Testis (tissue), 2 donors: ENCODE measurements at regions not wholly inside any gene's neighbourhood (a gene's known extent, or its start where the extent isn't known, plus 50 kb on each side); places are given as distances from the start of the nearest gene placed in this dataset.

Experiments
- CTCF ChIP-seq, 3 experiments: fragments of 450-650 bp in 2 of 3; fragments of 200-600 bp in 1 of 3; sonication (generic) in 1 of 3; IDR thresholded peaks; one replicate each; pipeline ENCODE4 v1.5.1; 2016 to 2019; ENCODE audit warnings: antibody characterized with exemption in 3 of 3, mild to moderate bottlenecking in 2 of 3, moderate library complexity in 1 of 3
- POLR2A ChIP-seq: fragments of 450-650 bp; IDR thresholded peaks from one replicate; pipeline ENCODE4 v1.6.1; 2017; ENCODE audit warnings: antibody characterized with exemption, mild to moderate bottlenecking, moderate library complexity

GRCh38 chr18:71250191-71250590 lies 961.3 kb downstream of the SOCS6 start:
- TF ChIP-seq CTCF (IDR thresholded peaks at IDR 0.05) (no peak), POLR2A (no peak)
